SK-N-SH treated with all-trans-retinoic acid at 6 μM for 48 hours (cell line): ENCODE measurements at regions not wholly inside any gene's neighbourhood (a gene's known extent, or its start where the extent isn't known, plus 50 kb on each side); places are given as distances from the start of the nearest gene placed in this dataset.

Source experiments
- BACH2 ChIP-seq: fragments of 250-450 bp; sonication (Bioruptor Pico); IDR thresholded peaks from 2 replicates; pipeline ENCODE4 v1.9.0; 2021; ENCODE audit warnings: mild to moderate bottlenecking, borderline replicate concordance
- GLIS3 ChIP-seq: fragments of 250-450 bp; sonication (Bioruptor Pico); IDR thresholded peaks from 2 replicates; pipeline ENCODE4 v1.5.0; 2020; ENCODE audit warnings: mild to moderate bottlenecking, moderate library complexity
- OSR1 ChIP-seq: fragments of 250-450 bp; sonication (Bioruptor Pico); IDR thresholded peaks from 2 replicates; pipeline ENCODE4 v1.8.0; 2022; ENCODE audit warnings: moderate library complexity, mild to moderate bottlenecking, inconsistent platforms
- ZC3H10 ChIP-seq: fragments of 250-450 bp; sonication (Bioruptor Pico); IDR thresholded peaks from 2 replicates; pipeline ENCODE4 v1.5.1; 2021; ENCODE audit warnings: mild to moderate bottlenecking, moderate library complexity
- ZFP30 ChIP-seq: fragments of 450-650 bp; formaldehyde crosslinking; IDR thresholded peaks from 2 replicates; pipeline ENCODE4 v1.5.0; 2022; ENCODE audit warnings: mild to moderate bottlenecking, moderate library complexity
- ZNF8 ChIP-seq: fragments of 450-650 bp; formaldehyde crosslinking; IDR thresholded peaks from 2 replicates; pipeline ENCODE4 v1.5.0; 2020; ENCODE audit warnings: mild to moderate bottlenecking, moderate library complexity

DNA sequence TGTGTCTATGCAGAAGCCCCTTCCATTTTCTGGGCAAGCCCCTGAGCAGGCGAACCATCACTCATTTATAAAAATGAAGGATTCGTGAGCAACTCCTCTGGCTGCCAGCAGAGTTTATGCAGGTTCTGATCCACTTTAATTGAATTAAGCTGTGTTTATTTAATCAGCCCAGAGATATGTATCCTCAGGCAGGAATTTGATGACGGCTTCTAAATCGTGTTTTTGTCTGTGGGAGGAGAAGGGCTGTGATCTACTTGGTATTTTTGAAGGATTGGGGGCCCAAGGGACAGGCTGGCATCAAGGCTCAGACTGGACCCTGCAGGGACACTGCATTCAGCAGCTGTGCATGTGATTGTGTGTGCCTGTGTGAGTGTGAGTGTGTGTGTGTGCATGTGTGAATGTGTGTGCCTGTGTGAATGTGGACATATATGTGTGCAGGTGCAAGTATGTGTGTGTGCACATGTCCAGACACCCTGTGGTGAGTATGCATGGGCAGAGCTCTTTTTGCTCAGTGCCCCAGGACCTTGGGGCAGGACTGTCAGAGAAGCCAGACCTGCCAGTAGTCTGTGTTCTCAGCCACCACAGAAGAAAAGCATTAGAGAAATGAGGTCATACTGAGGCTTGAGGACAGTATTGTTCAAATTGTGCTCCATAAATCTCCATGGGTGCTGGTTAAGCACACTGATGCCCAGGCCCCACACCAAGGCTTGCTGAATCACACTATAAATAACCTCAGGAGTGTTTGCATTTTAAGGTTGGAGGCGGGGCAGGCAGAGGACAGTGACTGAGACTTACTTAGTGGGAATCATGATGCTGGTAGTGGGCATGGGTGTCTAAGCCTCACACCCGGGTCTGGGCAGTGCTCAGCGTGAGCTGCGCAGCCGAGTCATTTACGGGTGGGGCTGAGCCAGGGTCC lies 164.0 kb downstream of the CARTPT start:
- TF ChIP-seq ZC3H10 (CRISPR knock-in tag) (no peak), ZNF8 (CRISPR knock-in tag) (no peak), OSR1 (CRISPR knock-in tag) (no peak), ZFP30 (no peak), BACH2 (CRISPR knock-in tag) (no peak), GLIS3 (CRISPR knock-in tag) (no peak)
